ENCODE measurements at regions not wholly inside any gene's neighbourhood (a gene's known extent, or its start where the extent isn't known, plus 50 kb on each side); places are given as distances from the start of the nearest gene placed in this dataset.
"Not testable (repeated sequence)": the region's sequence is repeated elsewhere in the genome, so short reads cannot be mapped to it uniquely, and the experiment has no call there.

GRCh38 chr9:30605936-30606335 is 1778.5 kb upstream of the ACO1 start:
- no peak for DNase-seq

GRCh38 chr9:30609713-30610112 is 1774.7 kb upstream of the ACO1 start:
- no peaks in the 10 kb centered on the region for H3K9me3 ChIP-seq
- no peaks in the 10 kb centered on the region for H3K36me3 ChIP-seq (ENCODE audit: low read depth, missing control alignments)
- intact Hi-C loops (cut with DNase I; ENCODE audit: low total_unique reads) = no loop called here
- no peak overlapping the region for H3K27ac ChIP-seq
- no peaks in the 10 kb centered on the region for H3K4me1 ChIP-seq
- TF ChIP-seq CTCF (IDR thresholded peaks at IDR 0.05) = no peak
- no peak for TF ChIP-seq POLR2A (IDR thresholded peaks at IDR 0.05)
- 70 to 71% methylated on average over 1 of the region's 1 CpG for WGBS, 2 donors
- H3K4me3 ChIP-seq = no peak overlapping the region
- no peak for DNase-seq
- no peaks in the 10 kb centered on the region for H3K27me3 ChIP-seq

More at GRCh38 chr9:30605936-30606335, 1778.5 kb upstream of the ACO1 start:
- intact Hi-C loops (cut with DNase I; ENCODE audit: low total_unique reads) = no loop called here
- no peak for TF ChIP-seq CTCF (IDR thresholded peaks at IDR 0.05)
- TF ChIP-seq POLR2A (IDR thresholded peaks at IDR 0.05) = no peak
- no peaks in the 10 kb centered on the region for H3K27me3 ChIP-seq
- WGBS, 2 donors = 50 to 74% methylated on average over 1 of the region's 1 CpG
- H3K27ac ChIP-seq = no peak overlapping the region
- H3K36me3 ChIP-seq (ENCODE audit: low read depth, missing control alignments) = no peaks in the 10 kb centered on the region
- H3K4me1 ChIP-seq = no peaks in the 10 kb centered on the region
- H3K4me3 ChIP-seq = no peak overlapping the region
- no peaks in the 10 kb centered on the region for H3K9me3 ChIP-seq

- WGBS, 2 donors = 82 to 83% methylated on average over 7 of the region's 7 CpGs
- H3K36me3 ChIP-seq (ENCODE audit: low read depth, missing control alignments); DNase-seq; H3K4me3 ChIP-seq; H3K27me3 ChIP-seq; H3K4me1 ChIP-seq; H3K27ac ChIP-seq; intact Hi-C loops (cut with DNase I; ENCODE audit: low total_unique reads); H3K9me3 ChIP-seq: not testable (repeated sequence)
Measured at GRCh38 chr9:30616782-30617181, 1767.7 kb upstream of the ACO1 start.

GRCh38 chr9:30622561-30622960 is 1761.9 kb upstream of the ACO1 start:
- Histone ChIP-seq H3K9me3 (no peaks in the 10 kb centered on the region), H3K4me1 (no peaks in the 10 kb centered on the region), H3K27me3 (no peaks in the 10 kb centered on the region), H3K36me3 (ENCODE audit: low read depth, missing control alignments) (no peaks in the 10 kb centered on the region), H3K27ac (no peak overlapping the region), H3K4me3 (no peak overlapping the region)
- WGBS, 2 donors = 90 to 95% methylated on average over 4 of the region's 4 CpGs
- intact Hi-C loops (cut with DNase I; ENCODE audit: low total_unique reads) = no loop called here
- TF ChIP-seq POLR2A (IDR thresholded peaks at IDR 0.05) = no peak
- no peak for TF ChIP-seq CTCF (IDR thresholded peaks at IDR 0.05)
- DNase-seq = no peak

- 66 to 76% methylated on average over 2 of the region's 2 CpGs for WGBS, 2 donors
- intact Hi-C loops (cut with DNase I; ENCODE audit: low total_unique reads) = no loop called here
- no peak for DNase-seq
- no peak overlapping the region for H3K27ac ChIP-seq
- H3K27me3 ChIP-seq = no peaks in the 10 kb centered on the region
- H3K9me3 ChIP-seq = no peaks in the 10 kb centered on the region
- H3K4me3 ChIP-seq = no peak overlapping the region
- TF ChIP-seq CTCF (IDR thresholded peaks at IDR 0.05) (no peak), POLR2A (IDR thresholded peaks at IDR 0.05) (no peak)
- no peaks in the 10 kb centered on the region for H3K4me1 ChIP-seq
- no peaks in the 10 kb centered on the region for H3K36me3 ChIP-seq (ENCODE audit: low read depth, missing control alignments)
Measured at GRCh38 chr9:30628915-30629567, 1755.4 kb upstream of the ACO1 start.

All from testis (tissue), 2 donors.